ENCODE measurements at regions not wholly inside any gene's neighbourhood (a gene's known extent, or its start where the extent isn't known, plus 50 kb on each side); places are given as distances from the start of the nearest gene placed in this dataset.

GRCh38 chr7:79683185-79683890 is 229.9 kb upstream of the MAGI2 start:
- Histone ChIP-seq H3K36me3 (ENCODE audit: control insufficient read depth, low read length) (no peaks in the 10 kb centered on the region), H3K4me3 (ENCODE audit: low read length) (no peak overlapping the region), H3K9me2 (replicated peaks; ENCODE audit: control insufficient read depth, low read length) (no peaks in the 10 kb centered on the region), H3F3A (ENCODE audit: control insufficient read depth, insufficient read depth) (no peaks in the 10 kb centered on the region), H4K20me1 (ENCODE audit: control insufficient read depth, insufficient read depth, low read depth, low read length) (no peaks in the 10 kb centered on the region), H3K4me1 (ENCODE audit: control insufficient read depth, low read length) (no peaks in the 10 kb centered on the region), H3K79me2 (ENCODE audit: control insufficient read depth, low read length) (no peaks in the 10 kb centered on the region), H3K9me3 (ENCODE audit: control insufficient read depth, insufficient read depth, low read length) (peaks cover 6% of the 10 kb centered on the region; the same call in 1 of the 2 replicates), H3K27me3 (ENCODE audit: control insufficient read depth, low read length) (no peaks in the 10 kb centered on the region), H3K4me2 (ENCODE audit: low read length) (no peak overlapping the region), H3K27ac (ENCODE audit: low read depth, low read length) (no peak overlapping the region)
- TF ChIP-seq CTCF (IDR thresholded peaks at IDR 0.05; ENCODE audit: low read depth, low read length, poor library complexity, severe bottlenecking) (no peak), EZH2phosphoT487 (IDR thresholded peaks at IDR 0.05; ENCODE audit: borderline replicate concordance, low read length) (no peak)

- TF ChIP-seq CTCF (IDR thresholded peaks at IDR 0.05; ENCODE audit: low read depth, low read length, poor library complexity, severe bottlenecking) (no peak), EZH2phosphoT487 (IDR thresholded peaks at IDR 0.05; ENCODE audit: borderline replicate concordance, low read length) (no peak)
- H4K20me1 ChIP-seq (ENCODE audit: control insufficient read depth, insufficient read depth, low read depth, low read length), result no peaks in the 10 kb centered on the region
- peaks cover 6% of the 10 kb centered on the region; the same call in 1 of the 2 replicates for H3K9me3 ChIP-seq (ENCODE audit: control insufficient read depth, insufficient read depth, low read length)
- H3K4me1 ChIP-seq (ENCODE audit: control insufficient read depth, low read length), result no peaks in the 10 kb centered on the region
- H3K4me3 ChIP-seq (ENCODE audit: low read length), result no peak overlapping the region
- no peak overlapping the region for H3K27ac ChIP-seq (ENCODE audit: low read depth, low read length)
- no peaks in the 10 kb centered on the region for H3K36me3 ChIP-seq (ENCODE audit: control insufficient read depth, low read length)
- H3K79me2 ChIP-seq (ENCODE audit: control insufficient read depth, low read length), result no peaks in the 10 kb centered on the region
- H3K9me2 ChIP-seq (replicated peaks; ENCODE audit: control insufficient read depth, low read length), result no peaks in the 10 kb centered on the region
- H3F3A ChIP-seq (ENCODE audit: control insufficient read depth, insufficient read depth), result no peaks in the 10 kb centered on the region
- no peak overlapping the region for H3K4me2 ChIP-seq (ENCODE audit: low read length)
- no peaks in the 10 kb centered on the region for H3K27me3 ChIP-seq (ENCODE audit: control insufficient read depth, low read length)
Observed at GRCh38 chr7:79681454-79681853, 228.0 kb upstream of the MAGI2 start.

DNA sequence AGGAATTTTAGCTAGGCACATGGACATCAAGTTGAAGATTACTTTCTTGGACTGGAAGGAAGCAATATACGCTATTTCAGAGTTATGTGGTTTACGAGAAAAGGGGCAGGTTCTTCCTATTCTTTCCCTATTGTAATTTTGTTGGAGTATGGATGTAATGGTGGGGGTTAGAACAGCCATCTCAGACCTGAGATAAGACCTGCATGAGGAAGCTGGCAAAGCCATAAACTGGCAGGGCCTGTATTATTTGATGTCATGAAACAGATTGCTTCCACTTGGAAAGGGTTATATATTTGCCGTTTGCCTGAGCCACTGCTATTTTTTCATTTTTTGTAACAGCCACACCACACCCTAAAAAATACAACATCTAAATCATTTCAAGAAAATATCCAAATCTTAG is 220.5 kb upstream of the MAGI2 start:
- H3K36me3 ChIP-seq (ENCODE audit: control insufficient read depth, low read length), result no peaks in the 10 kb centered on the region
- H3F3A ChIP-seq (ENCODE audit: control insufficient read depth, insufficient read depth), result no peaks in the 10 kb centered on the region
- H3K9me2 ChIP-seq (replicated peaks; ENCODE audit: control insufficient read depth, low read length), result no peaks in the 10 kb centered on the region
- H3K27me3 ChIP-seq (ENCODE audit: control insufficient read depth, low read length), result no peaks in the 10 kb centered on the region
- no peaks in the 10 kb centered on the region for H4K20me1 ChIP-seq (ENCODE audit: control insufficient read depth, insufficient read depth, low read depth, low read length)
- no peaks in the 10 kb centered on the region for H3K4me1 ChIP-seq (ENCODE audit: control insufficient read depth, low read length)
- H3K79me2 ChIP-seq (ENCODE audit: control insufficient read depth, low read length), result no peaks in the 10 kb centered on the region
- H3K27ac ChIP-seq (ENCODE audit: low read depth, low read length), result no peak overlapping the region
- no peaks in the 10 kb centered on the region for H3K9me3 ChIP-seq (ENCODE audit: control insufficient read depth, insufficient read depth, low read length)
- H3K4me3 ChIP-seq (ENCODE audit: low read length), result no peak overlapping the region
- no peak for TF ChIP-seq EZH2phosphoT487 (IDR thresholded peaks at IDR 0.05; ENCODE audit: borderline replicate concordance, low read length)
- no peak for TF ChIP-seq CTCF (IDR thresholded peaks at IDR 0.05; ENCODE audit: low read depth, low read length, poor library complexity, severe bottlenecking)
- H3K4me2 ChIP-seq (ENCODE audit: low read length), result no peak overlapping the region
